Heart left ventricle (tissue), 16 donors: ENCODE measurements at regions not wholly inside any gene's neighbourhood (a gene's known extent, or its start where the extent isn't known, plus 50 kb on each side); places are given as distances from the start of the nearest gene placed in this dataset.

Experiments used
- ATAC-seq, 4 donors: fragments of 200-7000 bp; cut with Tn5 transposase; one replicate each; pipeline ENCODE4 v1.9.1; 2020 to 2022; ENCODE audit warnings: moderate library complexity in 4 of 4, mild to moderate bottlenecking in 3 of 4, moderate number of reproducible peaks in 1 of 4
- DNase-seq, 5 donors: peaks; one replicate each; pipeline ENCODE4 v3.0.0-alpha.2; 2020
- H3K27ac ChIP-seq, 12 donors: fragments of 200-600 bp; sonication (generic) in 4 of 12; one replicate each; pipeline versions ENCODE4 v1.5.0 to v1.8.0; 2016 to 2022; ENCODE audit warnings: mild to moderate bottlenecking in 2 of 12
- H3K27me3 ChIP-seq, 9 donors: fragments of 200-600 bp; sonication (generic) in 2 of 9; one replicate each; pipeline versions ENCODE4 v1.5.1 to v1.8.0; 2016 to 2022; ENCODE audit warnings: mild to moderate bottlenecking in 3 of 9
- H3K36me3 ChIP-seq, 9 donors: fragments of 200-600 bp; sonication (generic) in 2 of 9; one replicate each; pipeline versions ENCODE4 v1.5.0 to v1.8.0; 2018 to 2022; ENCODE audit warnings: mild to moderate bottlenecking in 2 of 9
- H3K4me1 ChIP-seq, 12 donors: fragments of 200-600 bp; sonication (generic) in 4 of 12; one replicate each; pipeline versions ENCODE4 v1.5.0 to v1.8.0; 2016 to 2022; ENCODE audit warnings: mild to moderate bottlenecking in 3 of 12
- H3K4me3 ChIP-seq, 12 donors: fragments of 200-600 bp; sonication (generic) in 4 of 12; one replicate each; pipeline versions ENCODE4 v1.5.0 to v1.8.0; 2017 to 2022; ENCODE audit warnings: mild to moderate bottlenecking in 9 of 12, moderate library complexity in 4 of 12
- H3K9me3 ChIP-seq, 12 donors: fragments of 200-600 bp; sonication (generic) in 4 of 12; one replicate each; pipeline versions ENCODE4 v1.5.0 to v1.8.0; 2016 to 2022; ENCODE audit warnings: mild to moderate bottlenecking in 1 of 12
- CTCF ChIP-seq, 12 donors: fragments of 200-600 bp; sonication (generic) in 4 of 12; IDR thresholded peaks; one replicate each; pipeline versions ENCODE4 v1.5.0 to v1.8.0; 2018 to 2022; ENCODE audit warnings: antibody characterized with exemption in 12 of 12, mild to moderate bottlenecking in 5 of 12
- POLR2A ChIP-seq, 2 donors: fragments of 450-650 bp; IDR thresholded peaks; one replicate each; pipeline ENCODE4 v1.6.1; 2017; ENCODE audit warnings: antibody characterized with exemption in 2 of 2, mild to moderate bottlenecking in 2 of 2, moderate library complexity in 2 of 2
- WGBS, 4 donors: extraction: QIAGEN DNeasy Blood & Tissue Kit in 2 of 4; methylation state at CpG; one replicate each; pipeline versions ENCODE4 v1.1.5 to v1.1.7; 2013 to 2018; 5-methylcytosine and 5-hydroxymethylcytosine counted together
- intact Hi-C, 10 donors: fragments of 100-400 bp; cut with DNase I; formaldehyde crosslinking; loops; one replicate each; pipeline versions ENCODE4 v1.11.1 to v1.14.2; 2022
- donor health status: ischemic (EF 13 %, LVEDD 7.1; RV severe dilation, severe dysfunction).
- donor health status: healthy with polysubstance abuse.
- donor health status: DM: no; HTN: yes; CAD: no.
- donor health status: DM: no; HTN: no; CAD: no.
- donor health status: ischemic (EF 25% LVEDD 6.9; RV normal size, moderate dysfunction).
- donor health status: ischemic (EF 25% LVEDD 5.7; RV mildly dilated, moderate dysfunction).
- donor health status: healthy.
- donor health status: DM: yes; HTN: yes; CAD: no.
- donor health status: ischemic (EF 35%, LVEDD 5.7; RV mildly dilated, moderate dysfunction).
- donor health status: nonischemic (EF 11% LVEDD 7.7; RV severe dilation, severe dysfunction).
- donor health status: DM: yes; HTN: yes; CAD: no.
- donor health status: PGD.
- donor health status: ischemic (EF 29% LVEDD 5.4; RV normal size, mild dysfunction).
- donor health status: nonischemic (EF 23%, LVEDD 6.1; RV moderate dilation, normal function).

- TF ChIP-seq CTCF (IDR thresholded peaks at IDR 0.05): no peak
- TF ChIP-seq POLR2A (IDR thresholded peaks at IDR 0.05): no peak
- Histone ChIP-seq H3K4me1 (peaks cover 0 to 4% (median 0%) of the 10 kb centered on the region in 12 donors), H3K9me3 (peaks cover 0 to 17% (median 6%) of the 10 kb centered on the region in 12 donors), H3K27me3 (no peaks in the 10 kb centered on the region), H3K4me3 (no peak overlapping the region), H3K36me3 (no peaks in the 10 kb centered on the region), H3K27ac (peak overlapping the region in 1 of 12 donors; percentile 54)
- WGBS, 4 donors: 82 to 85% (median 84%) methylated on average over 4 of the region's 4 CpGs
- intact Hi-C loops: no loop called here
- ATAC-seq (no peak), DNase-seq (no peak)
These were observed 247.5 kb downstream of the MREG start for GRCh38 chr2:215765729-215766360.

- WGBS, 4 donors: 95 to 100% (median 99%) methylated on average over 1 of the region's 1 CpG
- peaks cover 0 to 7% (median 0%) of the 10 kb centered on the region in 12 donors for H3K4me1 ChIP-seq
- H3K27me3 ChIP-seq: no peaks in the 10 kb centered on the region
- H3K36me3 ChIP-seq: no peaks in the 10 kb centered on the region
- intact Hi-C loops: no loop called here
- peaks cover 0 to 17% (median 6%) of the 10 kb centered on the region in 12 donors for H3K9me3 ChIP-seq
- peak in 1 of 4 donors; percentile 45 for ATAC-seq
- TF ChIP-seq CTCF (IDR thresholded peaks at IDR 0.05) (no peak), POLR2A (IDR thresholded peaks at IDR 0.05) (no peak)
- H3K27ac ChIP-seq: no peak overlapping the region
- DNase-seq: no peak
- no peak overlapping the region for H3K4me3 ChIP-seq
These were observed 248.8 kb downstream of the MREG start for GRCh38 chr2:215764441-215765048.

GRCh38 chr2:215760557-215760956 is 252.8 kb downstream of the MREG start:
- ATAC-seq (no peak), DNase-seq (no peak)
- TF ChIP-seq CTCF (IDR thresholded peaks at IDR 0.05): no peak
- no peak for TF ChIP-seq POLR2A (IDR thresholded peaks at IDR 0.05)
- H3K27me3 ChIP-seq: no peaks in the 10 kb centered on the region
- intact Hi-C loops: loop anchor here in 1 of 10 donors (2.0 kb wide), 1 partner anchor 48 kb away; no protein-coding TSS in a partner anchor
- H3K27ac ChIP-seq: no peak overlapping the region
- H3K4me1 ChIP-seq: peaks cover 0 to 18% (median 4%) of the 10 kb centered on the region in 12 donors
- H3K9me3 ChIP-seq: peaks cover 0 to 4% (median 0%) of the 10 kb centered on the region in 12 donors
- H3K4me3 ChIP-seq: no peak overlapping the region
- no peaks in the 10 kb centered on the region for H3K36me3 ChIP-seq

GRCh38 chr2:215760091-215760490 is 253.3 kb downstream of the MREG start:
- no peaks in the 10 kb centered on the region for H3K27me3 ChIP-seq
- 48 to 61% (median 55%) methylated on average over 2 of the region's 2 CpGs for WGBS, 4 donors
- TF ChIP-seq POLR2A (IDR thresholded peaks at IDR 0.05): no peak
- no peak for TF ChIP-seq CTCF (IDR thresholded peaks at IDR 0.05)

More at GRCh38 chr2:215760091-215760490, 253.3 kb downstream of the MREG start:
- ATAC-seq (no peak), DNase-seq (no peak)
- H3K4me1 ChIP-seq: peaks cover 0 to 23% (median 4%) of the 10 kb centered on the region in 12 donors
- H3K9me3 ChIP-seq: peaks cover 0 to 4% (median 0%) of the 10 kb centered on the region in 12 donors
- intact Hi-C loops: loop anchor here in 1 of 10 donors (2.0 kb wide), 1 partner anchor 47 kb away; no protein-coding TSS in a partner anchor
- H3K36me3 ChIP-seq: no peaks in the 10 kb centered on the region
- H3K27ac ChIP-seq: no peak overlapping the region
- H3K4me3 ChIP-seq: no peak overlapping the region
